Ishikawa (cell line): ENCODE measurements at regions not wholly inside any gene's neighbourhood (a gene's known extent, or its start where the extent isn't known, plus 50 kb on each side); places are given as distances from the start of the nearest gene placed in this dataset.

Experiments
- CEBPB ChIP-seq: IDR thresholded peaks from 2 replicates; pipeline ENCODE4 v1.6.1; 2012
- MAX ChIP-seq: IDR thresholded peaks from 2 replicates; pipeline ENCODE4 v1.6.1; 2012
- TAF1 ChIP-seq: IDR thresholded peaks from 2 replicates; pipeline ENCODE4 v1.6.1; 2012; ENCODE audit warnings: low read depth, mild to moderate bottlenecking

GRCh38 chr2:145155196-145155595 lies 635.3 kb upstream of the ZEB2 start:
- no peak for TF ChIP-seq MAX
- no peak for TF ChIP-seq TAF1
- no peak for TF ChIP-seq CEBPB
